Stimulated activated naive CD8-positive, alpha-beta T cell treated with anti-CD3 and anti-CD28 coated beads, Interleukin-15, amount 100 ng/mL, for 72 hours (primary cell): ENCODE measurements at regions not wholly inside any gene's neighbourhood (a gene's known extent, or its start where the extent isn't known, plus 50 kb on each side); places are given as distances from the start of the nearest gene placed in this dataset.

Source experiments
- ATAC-seq: fragments of 150-1000 bp; cut with Tn5 transposase; 2 replicates; pipeline ENCODE4 v1.10.0; 2021; ENCODE audit warnings: mild to moderate bottlenecking, moderate library complexity
- DNase-seq, 2 donors: peaks; one replicate each; pipeline ENCODE4 v3.0.0; 2021 to 2022
- H3K27ac Mint-ChIP-seq, 2 donors: one replicate each; pipeline ENCODE4 v1.8.0; 2022; ENCODE audit warnings: mild to moderate bottlenecking in 2 of 2, mixed read lengths in 2 of 2, moderate library complexity in 2 of 2
- H3K27me3 Mint-ChIP-seq: one replicate; pipeline ENCODE4 v1.8.0; 2022; ENCODE audit warnings: mixed read lengths
- H3K4me1 Mint-ChIP-seq: one replicate; pipeline ENCODE4 v1.8.0; 2022; ENCODE audit warnings: mild to moderate bottlenecking, mixed read lengths
- H3K4me3 Mint-ChIP-seq, 2 donors: one replicate each; pipeline ENCODE4 v1.8.0; 2022; ENCODE audit warnings: mild to moderate bottlenecking in 2 of 2, mixed read lengths in 2 of 2, moderate library complexity in 1 of 2
- H3K9me3 Mint-ChIP-seq, 2 donors: one replicate each; pipeline ENCODE4 v1.8.0; 2022; ENCODE audit warnings: mixed read lengths in 2 of 2

- Mint-ChIP-seq H3K27ac (no peak overlapping the region), H3K9me3 (no peaks in the 10 kb centered on the region), H3K4me3 (no peak overlapping the region), H3K4me1 (no peaks in the 10 kb centered on the region), H3K27me3 (peaks cover 13% of the 10 kb centered on the region)
- ATAC-seq (no peak), DNase-seq (no peak)
Measured at GRCh38 chr22:27677905-27678458, 123.6 kb downstream of the MN1 start.

- DNase-seq = no peak
- ATAC-seq = no peak
- Mint-ChIP-seq H3K4me1 (no peaks in the 10 kb centered on the region), H3K27ac (no peak overlapping the region), H3K9me3 (no peaks in the 10 kb centered on the region), H3K27me3 (peaks cover 13% of the 10 kb centered on the region), H3K4me3 (no peak overlapping the region)
Measured at GRCh38 chr22:27679176-27679575, 122.4 kb downstream of the MN1 start.

GRCh38 chr22:27679693-27680488 is 121.7 kb downstream of the MN1 start:
- Mint-ChIP-seq H3K27ac (peak overlapping the region; percentile 25 to 37), H3K9me3 (no peaks in the 10 kb centered on the region), H3K4me1 (no peaks in the 10 kb centered on the region)

GRCh38 chr22:27680636-27681035 is 120.9 kb downstream of the MN1 start:
- Mint-ChIP-seq H3K4me3 (no peak overlapping the region), H3K9me3 (no peaks in the 10 kb centered on the region)

More at GRCh38 chr22:27679693-27680488, 121.7 kb downstream of the MN1 start:
- Mint-ChIP-seq H3K4me3 (no peak overlapping the region), H3K27me3 (peaks cover 13% of the 10 kb centered on the region)
- no peak for ATAC-seq
- no peak for DNase-seq

GRCh38 chr22:27681037-27681436 is 120.5 kb downstream of the MN1 start:
- no peaks in the 10 kb centered on the region for H3K4me1 Mint-ChIP-seq
- no peak for DNase-seq

More at GRCh38 chr22:27680636-27681035, 120.9 kb downstream of the MN1 start:
- DNase-seq (no peak), ATAC-seq (no peak)
- H3K27ac Mint-ChIP-seq = no peak overlapping the region
- no peaks in the 10 kb centered on the region for H3K4me1 Mint-ChIP-seq
- H3K27me3 Mint-ChIP-seq = peaks cover 13% of the 10 kb centered on the region

GRCh38 chr22:27682437-27682836 is 119.1 kb downstream of the MN1 start:
- ATAC-seq (no peak), DNase-seq (no peak)
- Mint-ChIP-seq H3K4me3 (no peak overlapping the region), H3K9me3 (no peaks in the 10 kb centered on the region), H3K27ac (no peak overlapping the region), H3K27me3 (peaks cover 13% of the 10 kb centered on the region), H3K4me1 (no peaks in the 10 kb centered on the region)

More at GRCh38 chr22:27681037-27681436, 120.5 kb downstream of the MN1 start:
- Mint-ChIP-seq H3K27ac (no peak overlapping the region), H3K4me3 (no peak overlapping the region), H3K27me3 (peaks cover 13% of the 10 kb centered on the region), H3K9me3 (no peaks in the 10 kb centered on the region)
- ATAC-seq = no peak

- Mint-ChIP-seq H3K27me3 (peaks cover 10% of the 10 kb centered on the region), H3K27ac (no peak overlapping the region), H3K4me3 (no peak overlapping the region), H3K4me1 (no peaks in the 10 kb centered on the region), H3K9me3 (peaks cover 0 to 6% of the 10 kb centered on the region in 2 donors)
- ATAC-seq = no peak
- no peak for DNase-seq
Measured at GRCh38 chr22:27684901-27685300, 116.7 kb downstream of the MN1 start.

- Mint-ChIP-seq H3K4me1 (no peaks in the 10 kb centered on the region), H3K9me3 (peaks cover 0 to 6% of the 10 kb centered on the region in 2 donors), H3K27me3 (peaks cover 7% of the 10 kb centered on the region), H3K4me3 (no peak overlapping the region), H3K27ac (no peak overlapping the region)
- DNase-seq = no peak
- no peak for ATAC-seq
Measured at GRCh38 chr22:27685515-27685914, 116.0 kb downstream of the MN1 start.

GRCh38 chr22:27685970-27686369 is 115.6 kb downstream of the MN1 start:
- DNase-seq = no peak
- Mint-ChIP-seq H3K27me3 (peaks cover 9% of the 10 kb centered on the region), H3K4me1 (no peaks in the 10 kb centered on the region), H3K9me3 (peaks cover 0 to 6% of the 10 kb centered on the region in 2 donors), H3K27ac (no peak overlapping the region), H3K4me3 (no peak overlapping the region)
- no peak for ATAC-seq

- no peak for DNase-seq
- H3K9me3 Mint-ChIP-seq = peaks cover 0 to 6% of the 10 kb centered on the region in 2 donors
- H3K27me3 Mint-ChIP-seq = peaks cover 14% of the 10 kb centered on the region
- no peak for ATAC-seq
- no peaks in the 10 kb centered on the region for H3K4me1 Mint-ChIP-seq
- H3K4me3 Mint-ChIP-seq = no peak overlapping the region
- no peak overlapping the region for H3K27ac Mint-ChIP-seq
Measured at GRCh38 chr22:27686534-27686933, 115.0 kb downstream of the MN1 start.

- Mint-ChIP-seq H3K4me1 (no peaks in the 10 kb centered on the region), H3K27me3 (peaks cover 15% of the 10 kb centered on the region), H3K27ac (no peak overlapping the region), H3K4me3 (no peak overlapping the region), H3K9me3 (peaks cover 0 to 6% of the 10 kb centered on the region in 2 donors)
- DNase-seq (no peak), ATAC-seq (no peak)
Measured at GRCh38 chr22:27687984-27688545, 113.5 kb downstream of the MN1 start.

GRCh38 chr22:27689664-27690063 is 111.9 kb downstream of the MN1 start:
- DNase-seq (no peak), ATAC-seq (no peak)
- Mint-ChIP-seq H3K9me3 (peaks cover 0 to 6% of the 10 kb centered on the region in 2 donors), H3K27me3 (peaks cover 15% of the 10 kb centered on the region), H3K4me1 (no peaks in the 10 kb centered on the region), H3K27ac (no peak overlapping the region), H3K4me3 (no peak overlapping the region)

- DNase-seq (no peak), ATAC-seq (no peak)
- Mint-ChIP-seq H3K4me1 (no peaks in the 10 kb centered on the region), H3K4me3 (no peak overlapping the region), H3K9me3 (peaks cover 0 to 6% of the 10 kb centered on the region in 2 donors), H3K27me3 (peaks cover 15% of the 10 kb centered on the region), H3K27ac (no peak overlapping the region)
Measured at GRCh38 chr22:27690599-27690998, 111.0 kb downstream of the MN1 start.

- Mint-ChIP-seq H3K9me3 (peaks cover 0 to 9% of the 10 kb centered on the region in 2 donors), H3K4me1 (no peaks in the 10 kb centered on the region), H3K4me3 (no peak overlapping the region), H3K27me3 (peaks cover 15% of the 10 kb centered on the region), H3K27ac (no peak overlapping the region)
- ATAC-seq (no peak), DNase-seq (no peak)
Measured at GRCh38 chr22:27692243-27692642, 109.3 kb downstream of the MN1 start.

GRCh38 chr22:27695925-27696324 is 105.6 kb downstream of the MN1 start:
- H3K27me3 Mint-ChIP-seq = peaks cover 7% of the 10 kb centered on the region
- peaks cover 0 to 12% of the 10 kb centered on the region in 2 donors for H3K9me3 Mint-ChIP-seq
- peak overlapping the region in 1 of 2 donors; percentile 21 for H3K27ac Mint-ChIP-seq

GRCh38 chr22:27697888-27698287 is 103.7 kb downstream of the MN1 start:
- DNase-seq (no peak), ATAC-seq (no peak)
- peaks cover 0 to 12% of the 10 kb centered on the region in 2 donors for H3K9me3 Mint-ChIP-seq
- no peak overlapping the region for H3K27ac Mint-ChIP-seq
- H3K4me1 Mint-ChIP-seq = no peaks in the 10 kb centered on the region
- no peak overlapping the region for H3K4me3 Mint-ChIP-seq
- no peaks in the 10 kb centered on the region for H3K27me3 Mint-ChIP-seq

More at GRCh38 chr22:27695925-27696324, 105.6 kb downstream of the MN1 start:
- Mint-ChIP-seq H3K4me1 (no peaks in the 10 kb centered on the region), H3K4me3 (no peak overlapping the region)
- ATAC-seq (no peak), DNase-seq (no peak)
